Fibroblast of skin of scalp (primary cell): ENCODE measurements at regions not wholly inside any gene's neighbourhood (a gene's known extent, or its start where the extent isn't known, plus 50 kb on each side); places are given as distances from the start of the nearest gene placed in this dataset.

Experiments used
- DNase-seq: peaks from one replicate; pipeline ENCODE4 v3.0.0-alpha.2; 2013

- no peak for DNase-seq
Observed at GRCh38 chr21:15397258-15397657, 332.5 kb upstream of the NRIP1 start.

GRCh38 chr21:15400905-15401304 is 328.9 kb upstream of the USP25 start:
- DNase-seq, result no peak

- DNase-seq, result no peak
Observed at GRCh38 chr21:15401331-15401730, 328.5 kb upstream of the USP25 start.

- no peak for DNase-seq
Observed at GRCh38 chr21:15405214-15405613, 324.6 kb upstream of the USP25 start.

GRCh38 chr21:15406791-15407190 is 323.0 kb upstream of the USP25 start:
- no peak for DNase-seq

GRCh38 chr21:15407585-15407984 is 322.2 kb upstream of the USP25 start:
- no peak for DNase-seq

- DNase-seq, result no peak
Observed at GRCh38 chr21:15408089-15408488, 321.7 kb upstream of the USP25 start.

GRCh38 chr21:15409031-15409430 is 320.8 kb upstream of the USP25 start:
- no peak for DNase-seq

- DNase-seq, result no peak
Observed at GRCh38 chr21:15410853-15411252, 318.9 kb upstream of the USP25 start.

- no peak for DNase-seq
Observed at GRCh38 chr21:15414057-15414456, 315.7 kb upstream of the USP25 start.

GRCh38 chr21:15415541-15416261 is 314.1 kb upstream of the USP25 start:
- DNase-seq, result peak; percentile 18

- no peak for DNase-seq
Observed at GRCh38 chr21:15421441-15421881, 308.3 kb upstream of the USP25 start.

- no peak for DNase-seq
Observed at GRCh38 chr21:15421947-15422346, 307.8 kb upstream of the USP25 start.

- peak; percentile 59 for DNase-seq
Observed at GRCh38 chr21:15422783-15423182, 307.0 kb upstream of the USP25 start.

- no peak for DNase-seq
Observed at GRCh38 chr21:15423676-15424445, 305.9 kb upstream of the USP25 start.

GRCh38 chr21:15425049-15425448 is 304.7 kb upstream of the USP25 start:
- no peak for DNase-seq

- DNase-seq, result no peak
Observed at GRCh38 chr21:15430023-15430422, 299.8 kb upstream of the USP25 start.

GRCh38 chr21:15430577-15430976 is 299.2 kb upstream of the USP25 start:
- peak; percentile 24 for DNase-seq

- DNase-seq, result no peak
Observed at GRCh38 chr21:15431053-15431452, 298.7 kb upstream of the USP25 start.

GRCh38 chr21:15433091-15433490 is 296.7 kb upstream of the USP25 start:
- no peak for DNase-seq

- no peak for DNase-seq
Observed at GRCh38 chr21:15434163-15434905, 295.4 kb upstream of the USP25 start.

GRCh38 chr21:15436031-15436430 is 293.8 kb upstream of the USP25 start:
- DNase-seq, result no peak

- DNase-seq, result peak; percentile 37
Observed at GRCh38 chr21:15437883-15438282, 291.9 kb upstream of the USP25 start.
